ENCODE measurements at regions not wholly inside any gene's neighbourhood (a gene's known extent, or its start where the extent isn't known, plus 50 kb on each side); places are given as distances from the start of the nearest gene placed in this dataset.

GRCh38 chr15:93789441-93789840 lies 441.9 kb upstream of the MCTP2 start:
- no peaks in the 10 kb centered on the region for H3K4me1 Mint-ChIP-seq (ENCODE audit: low read depth)
- no peak for ATAC-seq
- peaks cover 2% of the 10 kb centered on the region for H3K9me3 Mint-ChIP-seq
- H3K27ac Mint-ChIP-seq: no peak overlapping the region
- DNase-seq: no peak
- no peaks in the 10 kb centered on the region for H3K36me3 Mint-ChIP-seq (ENCODE audit: low read depth)
- no peak overlapping the region for H3K4me3 Mint-ChIP-seq
- no peak for TF ChIP-seq CTCF (IDR thresholded peaks at IDR 0.05)
- ChIA-PET POLR2A (interaction anchor here (0.6 kb wide), 1 partner anchor 1143 kb away, joined by 3 read pairs; no protein-coding TSS in a partner anchor), CTCF (no interaction called here)
- intact Hi-C loops (cut with micrococcal nuclease): no loop called here
- H3K27me3 Mint-ChIP-seq: peaks cover 7% of the 10 kb centered on the region

- intact Hi-C loops (cut with micrococcal nuclease): no loop called here
- ChIA-PET CTCF (no interaction called here), POLR2A (no interaction called here)
These were observed 451.3 kb upstream of the MCTP2 start for GRCh38 chr15:93780073-93780472.

GRCh38 chr15:93779341-93779740 lies 452.0 kb upstream of the MCTP2 start:
- intact Hi-C loops (cut with micrococcal nuclease): no loop called here
- ChIA-PET POLR2A (no interaction called here), CTCF (interaction anchor here (0.6 kb wide), 1 partner anchor 25 kb away, joined by 3 read pairs; no protein-coding TSS in a partner anchor)
- no peak overlapping the region for H3K4me3 Mint-ChIP-seq
- ATAC-seq: no peak
- no peak for TF ChIP-seq CTCF (IDR thresholded peaks at IDR 0.05)
- H3K27ac Mint-ChIP-seq: no peak overlapping the region
- H3K36me3 Mint-ChIP-seq (ENCODE audit: low read depth): no peaks in the 10 kb centered on the region
- no peaks in the 10 kb centered on the region for H3K27me3 Mint-ChIP-seq
- peaks cover 2% of the 10 kb centered on the region for H3K9me3 Mint-ChIP-seq
- no peaks in the 10 kb centered on the region for H3K4me1 Mint-ChIP-seq (ENCODE audit: low read depth)
- no peak for DNase-seq

More at GRCh38 chr15:93780073-93780472, 451.3 kb upstream of the MCTP2 start:
- H3K27ac Mint-ChIP-seq: no peak overlapping the region
- H3K9me3 Mint-ChIP-seq: peaks cover 2% of the 10 kb centered on the region
- DNase-seq (no peak), ATAC-seq (no peak)
- no peaks in the 10 kb centered on the region for H3K36me3 Mint-ChIP-seq (ENCODE audit: low read depth)
- H3K27me3 Mint-ChIP-seq: no peaks in the 10 kb centered on the region
- H3K4me1 Mint-ChIP-seq (ENCODE audit: low read depth): no peaks in the 10 kb centered on the region
- no peak for TF ChIP-seq CTCF (IDR thresholded peaks at IDR 0.05)
- no peak overlapping the region for H3K4me3 Mint-ChIP-seq

GRCh38 chr15:93771196-93772030 lies 459.9 kb upstream of the MCTP2 start:
- no peak for DNase-seq
- ChIA-PET CTCF (interaction anchor here (1.0 kb wide), 1 partner anchor 684 kb away, joined by 3 read pairs; no protein-coding TSS in a partner anchor), POLR2A (no interaction called here)
- no peaks in the 10 kb centered on the region for H3K27me3 Mint-ChIP-seq
- H3K4me1 Mint-ChIP-seq (ENCODE audit: low read depth): no peaks in the 10 kb centered on the region
- peaks cover 2% of the 10 kb centered on the region for H3K9me3 Mint-ChIP-seq
- intact Hi-C loops (cut with micrococcal nuclease): no loop called here
- TF ChIP-seq CTCF (IDR thresholded peaks at IDR 0.05): no peak
- no peak overlapping the region for H3K4me3 Mint-ChIP-seq
- no peak overlapping the region for H3K27ac Mint-ChIP-seq
- no peaks in the 10 kb centered on the region for H3K36me3 Mint-ChIP-seq (ENCODE audit: low read depth)
- no peak for ATAC-seq

- DNase-seq: no peak
- intact Hi-C loops (cut with micrococcal nuclease): no loop called here
- Mint-ChIP-seq H3K27me3 (no peaks in the 10 kb centered on the region), H3K4me1 (ENCODE audit: low read depth) (no peaks in the 10 kb centered on the region), H3K27ac (no peak overlapping the region), H3K4me3 (no peak overlapping the region), H3K9me3 (no peaks in the 10 kb centered on the region), H3K36me3 (ENCODE audit: low read depth) (no peaks in the 10 kb centered on the region)
- CTCF ChIA-PET: no interaction called here
- TF ChIP-seq CTCF (IDR thresholded peaks at IDR 0.05): no peak
- POLR2A ChIA-PET: no interaction called here
- ATAC-seq: no peak
These were observed 460.6 kb upstream of the MCTP2 start for GRCh38 chr15:93770788-93771187.
